ENCODE measurements at regions not wholly inside any gene's neighbourhood (a gene's known extent, or its start where the extent isn't known, plus 50 kb on each side); places are given as distances from the start of the nearest gene placed in this dataset.

- H3K9me1 ChIP-seq (ENCODE audit: control insufficient read depth, extremely low read depth, insufficient read depth, low read length), result no peaks in the 10 kb centered on the region
- H3K4me3 ChIP-seq (ENCODE audit: control insufficient read depth in 2 of 3, extremely low read depth in 1 of 3, insufficient read depth in 2 of 3, low read depth in 1 of 3, low read length in 3 of 3), result no peak overlapping the region
- dilution Hi-C loops (cut with MboI; ENCODE audit: extremely low pct_ligation_motif_present, low sequenced_read_pairs), result no loop called here
- DNase-seq (ENCODE audit: low read depth, low spot score), result no peak
- H4K20me1 ChIP-seq (ENCODE audit: control insufficient read depth, extremely low read depth, insufficient read depth, low read length), result no peaks in the 10 kb centered on the region
- no peaks in the 10 kb centered on the region for H3K4me1 ChIP-seq (ENCODE audit: control insufficient read depth, extremely low read depth, insufficient read depth, low read length)
- no peak overlapping the region for H3K27ac ChIP-seq (ENCODE audit: control insufficient read depth, insufficient read depth, low read length)
- no peaks in the 10 kb centered on the region for H3K36me3 ChIP-seq (ENCODE audit: control insufficient read depth in 2 of 2, extremely low read depth in 1 of 2, insufficient read depth in 2 of 2, low read length in 2 of 2)
- H3K9ac ChIP-seq (ENCODE audit: control insufficient read depth, extremely low read depth, insufficient read depth, low read length), result no peak overlapping the region
- H3K27me3 ChIP-seq (ENCODE audit: control insufficient read depth, extremely low read depth, insufficient read depth, low read length), result no peaks in the 10 kb centered on the region
- H3K79me2 ChIP-seq (ENCODE audit: control insufficient read depth, insufficient read depth, low read length), result no peaks in the 10 kb centered on the region
- H2AFZ ChIP-seq (ENCODE audit: control insufficient read depth, low read length), result no peak overlapping the region
- H3K9me3 ChIP-seq (ENCODE audit: control insufficient read depth, low read depth, low read length), result no peaks in the 10 kb centered on the region
- H3K4me2 ChIP-seq (ENCODE audit: control insufficient read depth, extremely low read depth, insufficient read depth, low read depth, low read length), result no peak overlapping the region
- no peak for FAIRE-seq
- TF ChIP-seq CTCF (optimal IDR thresholded peaks at IDR 0.05 in 1 of 3, IDR thresholded peaks at IDR 0.05 in 1 of 3, conservative IDR thresholded peaks at IDR 0.05 in 1 of 3; ENCODE audit: extremely low read depth in 1 of 3, insufficient read depth in 2 of 3, low read length in 3 of 3) (no peak), EZH2 (IDR thresholded peaks at IDR 0.05; ENCODE audit: low read length) (no peak)
These were observed 248.7 kb downstream of the C6orf118 start for GRCh38 chr6:165060720-165061119.

GRCh38 chr6:165059032-165059431 lies 250.4 kb downstream of the C6orf118 start:
- no peak for FAIRE-seq
- Histone ChIP-seq H3K9me1 (ENCODE audit: control insufficient read depth, extremely low read depth, insufficient read depth, low read length) (no peaks in the 10 kb centered on the region), H3K4me1 (ENCODE audit: control insufficient read depth, extremely low read depth, insufficient read depth, low read length) (no peaks in the 10 kb centered on the region), H3K4me3 (ENCODE audit: control insufficient read depth in 2 of 3, extremely low read depth in 1 of 3, insufficient read depth in 2 of 3, low read depth in 1 of 3, low read length in 3 of 3) (no peak overlapping the region), H3K36me3 (ENCODE audit: control insufficient read depth in 2 of 2, extremely low read depth in 1 of 2, insufficient read depth in 2 of 2, low read length in 2 of 2) (no peaks in the 10 kb centered on the region), H4K20me1 (ENCODE audit: control insufficient read depth, extremely low read depth, insufficient read depth, low read length) (no peaks in the 10 kb centered on the region), H3K4me2 (ENCODE audit: control insufficient read depth, extremely low read depth, insufficient read depth, low read depth, low read length) (no peak overlapping the region), H2AFZ (ENCODE audit: control insufficient read depth, low read length) (no peak overlapping the region), H3K27me3 (ENCODE audit: control insufficient read depth, extremely low read depth, insufficient read depth, low read length) (no peaks in the 10 kb centered on the region), H3K27ac (ENCODE audit: control insufficient read depth, insufficient read depth, low read length) (no peak overlapping the region), H3K9ac (ENCODE audit: control insufficient read depth, extremely low read depth, insufficient read depth, low read length) (no peak overlapping the region), H3K9me3 (ENCODE audit: control insufficient read depth, low read depth, low read length) (peaks cover 2% of the 10 kb centered on the region), H3K79me2 (ENCODE audit: control insufficient read depth, insufficient read depth, low read length) (no peaks in the 10 kb centered on the region)
- no peak for DNase-seq (ENCODE audit: low read depth, low spot score)
- dilution Hi-C loops (cut with MboI; ENCODE audit: extremely low pct_ligation_motif_present, low sequenced_read_pairs), result no loop called here
- TF ChIP-seq EZH2 (IDR thresholded peaks at IDR 0.05; ENCODE audit: low read length) (no peak), CTCF (optimal IDR thresholded peaks at IDR 0.05 in 1 of 3, IDR thresholded peaks at IDR 0.05 in 1 of 3, conservative IDR thresholded peaks at IDR 0.05 in 1 of 3; ENCODE audit: extremely low read depth in 1 of 3, insufficient read depth in 2 of 3, low read length in 3 of 3) (no peak)

Measured in keratinocyte (primary cell).